Activated B cell treated with CpG ODN at 0.5 μM for 24 hours (primary cell): ENCODE measurements at regions not wholly inside any gene's neighbourhood (a gene's known extent, or its start where the extent isn't known, plus 50 kb on each side); places are given as distances from the start of the nearest gene placed in this dataset.

Source experiments
- ATAC-seq: fragments of 200-7000 bp; cut with Tn5 transposase; one replicate; pipeline ENCODE4 v1.10.0; 2021; ENCODE audit warnings: low read depth, mild to moderate bottlenecking, moderate library complexity
- CTCF ChIA-PET: fragments of 350-600 bp; sonication (Branson Sonifier 250); formaldehyde crosslinking; loops from one replicate; lab custom pipeline; 2021; ENCODE audit warnings: antibody characterized with exemption; lab: Charles Lee
- POLR2A ChIA-PET: fragments of 350-600 bp; sonication (Branson Sonifier 250); formaldehyde crosslinking; loops from one replicate; lab custom pipeline; 2021; ENCODE audit warnings: antibody characterized with exemption; lab: Charles Lee
- DNase-seq: peaks from one replicate; pipeline ENCODE4 v3.0.0; 2022
- H3K27ac Mint-ChIP-seq: one replicate; pipeline ENCODE4 v1.8.0; 2020; ENCODE audit warnings: mixed read lengths
- H3K27me3 Mint-ChIP-seq: one replicate; pipeline ENCODE4 v1.8.0; 2021; ENCODE audit warnings: mixed read lengths
- H3K36me3 Mint-ChIP-seq: one replicate; pipeline ENCODE4 v1.8.0; 2021; ENCODE audit warnings: low read depth, mixed read lengths
- H3K4me1 Mint-ChIP-seq: one replicate; pipeline ENCODE4 v1.8.0; 2021; ENCODE audit warnings: mixed read lengths
- H3K4me3 Mint-ChIP-seq: one replicate; pipeline ENCODE4 v1.8.0; 2020; ENCODE audit warnings: mild to moderate bottlenecking, mixed read lengths
- H3K9me3 Mint-ChIP-seq: one replicate; pipeline ENCODE4 v1.8.0; 2020; ENCODE audit warnings: mixed read lengths
- intact Hi-C: fragments of 100-400 bp; cut with micrococcal nuclease; formaldehyde crosslinking; loops from one replicate; pipeline ENCODE4 v1.15.1; 2024
- TF ChIP-seq, protein P1 (sequence below): fragments of 200-600 bp; IDR thresholded peaks from one replicate; pipeline ENCODE4 v1.8.0; 2022; ENCODE audit warnings: antibody characterized with exemption, mild to moderate bottlenecking

DNA sequence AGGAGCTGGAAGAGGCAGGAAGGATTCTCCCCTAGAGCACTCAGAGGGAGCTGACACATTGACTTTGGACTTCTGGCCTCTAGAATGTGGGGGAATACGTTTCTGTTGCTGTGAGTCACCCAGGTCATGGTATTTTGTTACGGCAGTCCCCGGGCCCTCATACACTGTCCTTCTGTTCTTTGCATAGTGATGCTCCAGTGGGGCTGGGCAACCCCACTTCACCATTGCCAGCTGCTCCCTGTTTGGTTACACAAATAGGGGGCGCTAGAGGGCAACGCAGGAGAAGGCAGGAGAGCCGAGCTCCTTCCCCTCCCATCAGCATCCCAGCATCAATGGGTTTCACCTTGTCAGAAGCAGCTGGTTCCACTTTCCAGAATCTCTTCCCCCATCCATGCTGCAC, 257.7 kb upstream of the FOXF1 start:
- DNase-seq (no peak), ATAC-seq (no peak)
- no peak overlapping the region for H3K4me3 Mint-ChIP-seq
- peaks cover 12% of the 10 kb centered on the region for H3K9me3 Mint-ChIP-seq
- H3K27ac Mint-ChIP-seq, result no peak overlapping the region
- peaks cover 5% of the 10 kb centered on the region for H3K27me3 Mint-ChIP-seq
- H3K36me3 Mint-ChIP-seq, result no peaks in the 10 kb centered on the region
- POLR2A ChIA-PET, result no interaction called here
- TF ChIP-seq, protein P1, sequence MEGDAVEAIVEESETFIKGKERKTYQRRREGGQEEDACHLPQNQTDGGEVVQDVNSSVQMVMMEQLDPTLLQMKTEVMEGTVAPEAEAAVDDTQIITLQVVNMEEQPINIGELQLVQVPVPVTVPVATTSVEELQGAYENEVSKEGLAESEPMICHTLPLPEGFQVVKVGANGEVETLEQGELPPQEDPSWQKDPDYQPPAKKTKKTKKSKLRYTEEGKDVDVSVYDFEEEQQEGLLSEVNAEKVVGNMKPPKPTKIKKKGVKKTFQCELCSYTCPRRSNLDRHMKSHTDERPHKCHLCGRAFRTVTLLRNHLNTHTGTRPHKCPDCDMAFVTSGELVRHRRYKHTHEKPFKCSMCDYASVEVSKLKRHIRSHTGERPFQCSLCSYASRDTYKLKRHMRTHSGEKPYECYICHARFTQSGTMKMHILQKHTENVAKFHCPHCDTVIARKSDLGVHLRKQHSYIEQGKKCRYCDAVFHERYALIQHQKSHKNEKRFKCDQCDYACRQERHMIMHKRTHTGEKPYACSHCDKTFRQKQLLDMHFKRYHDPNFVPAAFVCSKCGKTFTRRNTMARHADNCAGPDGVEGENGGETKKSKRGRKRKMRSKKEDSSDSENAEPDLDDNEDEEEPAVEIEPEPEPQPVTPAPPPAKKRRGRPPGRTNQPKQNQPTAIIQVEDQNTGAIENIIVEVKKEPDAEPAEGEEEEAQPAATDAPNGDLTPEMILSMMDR, result no peak
- intact Hi-C loops, result no loop called here
- CTCF ChIA-PET, result no interaction called here
- H3K4me1 Mint-ChIP-seq, result no peaks in the 10 kb centered on the region

DNA sequence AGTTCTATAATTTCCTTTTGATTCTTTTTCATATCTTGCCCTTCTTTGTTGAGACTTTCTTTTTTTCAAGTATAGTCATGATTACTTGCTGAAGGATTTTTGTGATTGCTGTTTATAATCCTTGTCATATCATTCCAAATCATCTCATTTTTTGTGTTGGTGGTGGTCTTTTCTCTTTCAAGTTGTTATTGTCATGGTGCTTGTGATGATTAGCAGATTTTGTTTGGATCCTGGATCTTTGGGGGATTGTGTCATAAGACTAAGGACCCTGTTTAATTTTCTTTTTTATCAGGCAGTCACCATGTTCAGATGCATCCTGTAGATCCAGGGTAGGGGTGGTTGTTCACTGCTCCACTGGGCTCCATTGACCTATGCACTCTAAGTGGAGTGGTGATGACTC, 254.4 kb upstream of the FOXF1 start:
- Mint-ChIP-seq H3K27me3 (peaks cover 14% of the 10 kb centered on the region), H3K9me3 (peaks cover 12% of the 10 kb centered on the region), H3K4me3 (no peak overlapping the region), H3K36me3 (no peaks in the 10 kb centered on the region), H3K4me1 (no peaks in the 10 kb centered on the region), H3K27ac (no peak overlapping the region)
- no peak for ATAC-seq
- intact Hi-C loops, result no loop called here
- ChIA-PET POLR2A (no interaction called here), CTCF (no interaction called here)
- TF ChIP-seq, protein P1, result no peak
- no peak for DNase-seq

DNA sequence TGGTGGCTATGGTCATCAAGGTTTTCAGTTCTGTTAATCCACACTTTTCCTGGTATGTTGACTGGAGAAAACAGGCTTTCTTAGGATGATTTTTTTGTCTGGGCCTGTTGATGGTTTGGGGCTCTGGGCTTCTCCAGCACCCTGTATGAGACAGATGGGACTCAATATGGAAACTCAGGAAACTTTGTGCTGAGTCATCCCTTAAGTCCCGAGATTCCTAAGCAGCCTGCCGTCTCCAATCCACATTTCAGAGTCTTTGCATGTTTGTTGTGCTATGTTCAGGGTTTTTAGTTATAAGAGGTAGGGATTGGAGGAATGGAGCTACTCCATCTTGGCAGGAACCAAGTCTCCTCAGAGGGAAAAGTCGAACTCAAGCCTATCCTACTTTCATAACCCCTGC, 253.3 kb upstream of the FOXF1 start:
- no peak for ATAC-seq
- no peak overlapping the region for H3K27ac Mint-ChIP-seq
- no peak overlapping the region for H3K4me3 Mint-ChIP-seq
- ChIA-PET CTCF (no interaction called here), POLR2A (no interaction called here)
- intact Hi-C loops, result no loop called here
- no peak for DNase-seq
- no peaks in the 10 kb centered on the region for H3K36me3 Mint-ChIP-seq
- H3K4me1 Mint-ChIP-seq, result no peaks in the 10 kb centered on the region
- peaks cover 22% of the 10 kb centered on the region for H3K27me3 Mint-ChIP-seq
- TF ChIP-seq, protein P1, result no peak
- H3K9me3 Mint-ChIP-seq, result peaks cover 12% of the 10 kb centered on the region

DNA sequence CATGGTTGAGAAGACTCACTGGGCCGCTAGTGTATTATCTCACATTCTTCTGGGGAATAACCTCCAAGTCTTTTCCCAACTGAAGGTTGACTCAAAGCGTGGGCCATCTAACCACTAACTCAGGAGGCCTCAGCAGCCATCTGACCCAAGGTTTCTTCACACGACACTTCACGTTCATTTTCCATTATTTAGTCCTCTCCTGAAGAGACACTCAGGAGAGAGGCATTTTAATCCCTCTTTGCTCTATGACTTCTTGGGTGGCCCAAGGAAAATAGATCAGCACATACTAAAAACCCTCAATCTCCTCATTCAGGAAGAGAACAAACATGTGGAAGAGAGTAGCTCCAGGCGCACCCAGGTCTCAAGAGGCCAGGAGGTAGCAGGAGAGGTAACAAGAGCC, 252.8 kb upstream of the FOXF1 start:
- Mint-ChIP-seq H3K27me3 (peaks cover 22% of the 10 kb centered on the region), H3K9me3 (peaks cover 12% of the 10 kb centered on the region), H3K4me1 (no peaks in the 10 kb centered on the region), H3K27ac (no peak overlapping the region), H3K36me3 (no peaks in the 10 kb centered on the region), H3K4me3 (no peak overlapping the region)
- no peak for ATAC-seq
- CTCF ChIA-PET, result no interaction called here
- POLR2A ChIA-PET, result no interaction called here
- TF ChIP-seq, protein P1, result no peak
- intact Hi-C loops, result no loop called here
- DNase-seq, result no peak

DNA sequence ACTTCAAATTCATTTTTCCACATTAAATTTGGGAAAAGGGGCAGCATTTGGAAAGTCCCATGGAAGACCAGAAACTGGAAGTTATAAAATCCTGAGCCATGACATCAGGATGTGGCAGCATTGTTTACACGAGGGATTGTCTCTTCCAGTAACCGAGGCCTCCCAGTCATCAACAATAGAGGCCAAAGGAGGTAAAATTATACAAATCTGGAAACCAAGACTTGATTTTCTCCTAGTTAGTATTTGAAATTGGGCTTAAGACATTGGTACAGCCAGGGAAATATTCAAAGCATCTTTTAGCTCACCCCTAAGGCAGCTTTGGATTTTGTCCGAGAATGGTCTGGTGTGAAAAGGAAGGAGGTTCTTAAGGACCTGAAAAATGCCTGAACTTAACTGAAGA, 251.6 kb upstream of the FOXF1 start:
- no peak overlapping the region for H3K4me3 Mint-ChIP-seq
- no peaks in the 10 kb centered on the region for H3K4me1 Mint-ChIP-seq
- POLR2A ChIA-PET, result no interaction called here
- H3K27ac Mint-ChIP-seq, result no peak overlapping the region
- ATAC-seq (no peak), DNase-seq (no peak)
- TF ChIP-seq, protein P1, result no peak
- no peaks in the 10 kb centered on the region for H3K36me3 Mint-ChIP-seq
- CTCF ChIA-PET, result no interaction called here
- intact Hi-C loops, result no loop called here
- H3K9me3 Mint-ChIP-seq, result peaks cover 12% of the 10 kb centered on the region
- H3K27me3 Mint-ChIP-seq, result peaks cover 22% of the 10 kb centered on the region
